CD14-positive monocyte (primary cell): ENCODE measurements at regions not wholly inside any gene's neighbourhood (a gene's known extent, or its start where the extent isn't known, plus 50 kb on each side); places are given as distances from the start of the nearest gene placed in this dataset.

Experiments used
- DNase-seq, 3 donors: peaks; one replicate each; pipeline ENCODE4 v3.0.0-alpha.2; 2011 to 2022
- H2AFZ ChIP-seq: 2 replicates; pipeline ENCODE4 v1.6.0; 2012; ENCODE audit warnings: mild to moderate bottlenecking, low read depth, low read length, inconsistent platforms; ENCODE audit not compliant: insufficient read depth, poor library complexity, severe bottlenecking
- H3K27ac ChIP-seq, 2 donors: 1 replicate in 1 of 2; 2 replicates in 1 of 2; pipeline ENCODE4 v1.5.1; 2012 to 2013; ENCODE audit warnings: low read length in 2 of 2, control low read depth in 1 of 2, inconsistent platforms in 1 of 2, low read depth in 1 of 2, mild to moderate bottlenecking in 1 of 2
- H3K27me3 ChIP-seq, 2 donors: one replicate each; pipeline versions ENCODE4 v1.6.0 to v1.6.1; 2011 to 2013; ENCODE audit warnings: low read length in 2 of 2; ENCODE audit not compliant: control insufficient read depth in 2 of 2, insufficient read depth in 2 of 2
- H3K36me3 ChIP-seq, 2 donors: replicated peaks in 1 of 2; 1 replicate in 1 of 2; 2 replicates in 1 of 2; pipeline versions ENCODE4 v1.5.1 to v1.6.1; 2012 to 2013; ENCODE audit warnings: low read length in 2 of 2, control low read depth in 1 of 2, inconsistent platforms in 1 of 2, mild to moderate bottlenecking in 1 of 2; ENCODE audit not compliant: insufficient read depth in 2 of 2, control insufficient read depth in 1 of 2
- H3K4me1 ChIP-seq, 2 donors: 1 replicate in 1 of 2; 2 replicates in 1 of 2; pipeline versions ENCODE4 v1.5.1 to v1.6.1; 2012 to 2013; ENCODE audit warnings: low read length in 2 of 2, control low read depth in 1 of 2, inconsistent platforms in 1 of 2, mild to moderate bottlenecking in 1 of 2, moderate library complexity in 1 of 2; ENCODE audit not compliant: insufficient read depth in 2 of 2, control insufficient read depth in 1 of 2
- H3K4me2 ChIP-seq: replicated peaks from 2 replicates; pipeline ENCODE3; 2012; ENCODE audit warnings: low read length, moderate library complexity, mild to moderate bottlenecking; ENCODE audit not compliant: poor library complexity, severe bottlenecking; ENCODE audit errors: extremely low read depth
- H3K4me3 ChIP-seq, 3 experiments: fragments of 200-600 bp in 1 of 3; sonication (generic) in 1 of 3; replicated peaks in 1 of 3; 1 replicate in 2 of 3; 2 replicates in 1 of 3; pipeline ENCODE4 v1.5.1; 2011 to 2013; ENCODE audit warnings: low read length in 3 of 3, mild to moderate bottlenecking in 3 of 3, control low read depth in 2 of 3, low read depth in 2 of 3, inconsistent platforms in 1 of 3, moderate library complexity in 1 of 3
- H3K79me2 ChIP-seq: 2 replicates; pipeline ENCODE4 v1.6.0; 2012; ENCODE audit warnings: mild to moderate bottlenecking, control low read depth, inconsistent platforms, low read length, moderate library complexity; ENCODE audit not compliant: insufficient read depth
- H3K9ac ChIP-seq: 2 replicates; pipeline ENCODE4 v1.6.0; 2017; ENCODE audit warnings: low read length, mild to moderate bottlenecking; ENCODE audit not compliant: insufficient read depth, poor library complexity, severe bottlenecking
- H3K9me3 ChIP-seq, 2 donors: replicated peaks in 1 of 2; 1 replicate in 1 of 2; 2 replicates in 1 of 2; pipeline versions ENCODE4 v1.5.1 to v1.6.1; 2012 to 2013; ENCODE audit warnings: low read length in 2 of 2, control low read depth in 1 of 2; ENCODE audit not compliant: control insufficient read depth in 1 of 2, insufficient read depth in 1 of 2
- H4K20me1 ChIP-seq: 2 replicates; pipeline ENCODE4 v1.6.0; 2012; ENCODE audit warnings: mild to moderate bottlenecking, low read length, control low read depth, moderate library complexity; ENCODE audit not compliant: insufficient read depth
- H3K27ac Mint-ChIP-seq, 7 donors: one replicate each; pipeline ENCODE4 v1.8.0; 2020; ENCODE audit warnings: mild to moderate bottlenecking in 7 of 7, mixed read lengths in 7 of 7, moderate library complexity in 6 of 7, inconsistent platforms in 2 of 7
- H3K27me3 Mint-ChIP-seq, 3 donors: one replicate each; pipeline ENCODE4 v1.8.0; 2021 to 2022; ENCODE audit warnings: low read depth in 3 of 3, mild to moderate bottlenecking in 3 of 3, mixed read lengths in 3 of 3, moderate library complexity in 3 of 3, inconsistent platforms in 1 of 3
- H3K36me3 Mint-ChIP-seq, 2 donors: one replicate each; pipeline ENCODE4 v1.8.0; 2020; ENCODE audit warnings: mixed read lengths in 2 of 2, inconsistent platforms in 1 of 2, mild to moderate bottlenecking in 1 of 2
- H3K4me1 Mint-ChIP-seq: one replicate; pipeline ENCODE4 v1.8.0; 2020; ENCODE audit warnings: mild to moderate bottlenecking, mixed read lengths
- H3K4me3 Mint-ChIP-seq, 2 donors: one replicate each; pipeline ENCODE4 v1.8.0; 2020; ENCODE audit warnings: mild to moderate bottlenecking in 2 of 2, mixed read lengths in 2 of 2, moderate library complexity in 1 of 2
- H3K9me3 Mint-ChIP-seq, 7 donors: one replicate each; pipeline ENCODE4 v1.8.0; 2020 to 2022; ENCODE audit warnings: mixed read lengths in 7 of 7, mild to moderate bottlenecking in 6 of 7, moderate library complexity in 6 of 7, inconsistent platforms in 2 of 7
- CTCF ChIP-seq: fragments of 200-600 bp; IDR thresholded peaks from one replicate; pipeline ENCODE4 v1.8.0; 2022; ENCODE audit warnings: antibody characterized with exemption, mild to moderate bottlenecking
- WGBS: methylation state at CpG from one replicate; pipeline ENCODE4 v1.1.5; 2013; ENCODE audit warnings: missing lambda C conversion rate; ENCODE audit not compliant: insufficient coverage; 5-methylcytosine and 5-hydroxymethylcytosine counted together
- intact Hi-C, 2 donors: fragments of 100-400 bp; cut with micrococcal nuclease; formaldehyde crosslinking; loops; one replicate each; pipeline versions ENCODE4 v1.15.0 to v1.15.1; 2023

- intact Hi-C loops: no loop called here
- no peak overlapping the region for H3K4me3 ChIP-seq
- no peaks in the 10 kb centered on the region for H3K27me3 Mint-ChIP-seq
- no peaks in the 10 kb centered on the region for H3K4me1 Mint-ChIP-seq
- H3K9ac ChIP-seq: no peak overlapping the region
- WGBS: no CpG with 5 or more reads among the region's 4 CpGs
- H3K4me2 ChIP-seq: no peak overlapping the region
- no peak overlapping the region for H3K4me3 Mint-ChIP-seq
- no peak for DNase-seq
- peaks cover 0 to 5% of the 10 kb centered on the region in 2 donors for H3K9me3 ChIP-seq
- H3K9me3 Mint-ChIP-seq: peaks cover 0 to 28% (median 4%) of the 10 kb centered on the region in 7 donors
- no peaks in the 10 kb centered on the region for H4K20me1 ChIP-seq
- no peak overlapping the region for H2AFZ ChIP-seq
- no peaks in the 10 kb centered on the region for H3K4me1 ChIP-seq
- no peaks in the 10 kb centered on the region for H3K79me2 ChIP-seq
- TF ChIP-seq CTCF: no peak
- no peaks in the 10 kb centered on the region for H3K36me3 Mint-ChIP-seq
- no peaks in the 10 kb centered on the region for H3K27me3 ChIP-seq
- no peak overlapping the region for H3K27ac Mint-ChIP-seq
- no peaks in the 10 kb centered on the region for H3K36me3 ChIP-seq
- no peak overlapping the region for H3K27ac ChIP-seq
Measured at GRCh38 chr16:80007231-80007630, 406.7 kb upstream of the MAF start.

DNA sequence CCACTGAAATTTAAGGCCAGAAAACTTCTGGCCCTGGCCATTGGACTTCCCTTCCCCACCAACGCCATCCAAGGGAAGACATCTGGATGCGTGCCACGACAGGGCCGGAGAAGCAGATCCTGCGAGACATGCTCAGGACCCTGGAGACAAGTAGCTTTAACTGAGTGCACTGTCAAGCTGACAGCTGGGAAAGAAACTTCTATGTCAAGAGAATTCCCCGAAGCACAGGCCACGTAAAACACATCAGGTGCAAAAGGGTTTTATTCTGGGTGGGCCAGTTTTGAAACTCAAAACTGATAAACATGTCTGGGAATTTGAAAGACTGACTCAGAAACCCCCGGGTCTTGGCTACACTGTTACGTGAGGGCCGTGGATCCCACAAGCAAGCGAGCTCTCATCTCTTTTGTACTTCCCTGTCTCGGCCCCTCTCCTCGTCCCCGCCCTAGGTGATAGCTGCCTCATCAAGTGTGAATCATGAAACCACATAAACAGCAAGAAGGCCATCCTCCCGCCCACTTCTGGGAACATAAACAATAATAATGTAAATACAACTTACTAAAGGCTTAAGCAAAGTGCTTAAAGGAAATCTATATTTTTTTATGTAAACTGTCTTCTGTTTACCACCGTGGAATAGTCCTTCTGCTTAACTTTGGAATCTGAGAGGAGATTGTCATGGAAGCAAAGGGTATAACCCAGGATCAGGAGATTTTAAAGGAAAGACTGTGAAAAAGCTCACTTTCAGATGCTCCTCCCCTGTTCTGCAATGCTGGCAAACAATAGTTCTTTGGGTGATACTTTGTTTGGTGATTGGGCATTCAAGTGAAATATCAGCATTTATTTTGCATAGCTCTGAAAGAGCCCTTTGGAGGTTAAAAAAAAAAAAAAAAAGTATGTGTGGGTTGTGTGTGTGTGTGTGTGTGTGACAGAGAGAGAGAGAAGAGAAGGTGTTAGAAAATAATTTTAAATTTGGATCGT is 406.0 kb upstream of the MAF start:
- H3K4me3 Mint-ChIP-seq: no peak overlapping the region
- Histone ChIP-seq H4K20me1 (no peaks in the 10 kb centered on the region), H3K4me3 (no peak overlapping the region), H3K36me3 (no peaks in the 10 kb centered on the region), H3K4me2 (no peak overlapping the region), H3K27ac (no peak overlapping the region), H3K9me3 (peaks cover 0 to 5% of the 10 kb centered on the region in 2 donors), H3K4me1 (no peaks in the 10 kb centered on the region), H3K27me3 (no peaks in the 10 kb centered on the region), H3K79me2 (no peaks in the 10 kb centered on the region), H2AFZ (no peak overlapping the region), H3K9ac (no peak overlapping the region)
- no peaks in the 10 kb centered on the region for H3K4me1 Mint-ChIP-seq
- H3K36me3 Mint-ChIP-seq: no peaks in the 10 kb centered on the region
- peaks cover 0 to 27% (median 4%) of the 10 kb centered on the region in 7 donors for H3K9me3 Mint-ChIP-seq
- H3K27me3 Mint-ChIP-seq: no peaks in the 10 kb centered on the region
- H3K27ac Mint-ChIP-seq: no peak overlapping the region
- intact Hi-C loops: no loop called here
- no peak for TF ChIP-seq CTCF
- DNase-seq: no peak
- WGBS: 98% methylated on average over 9 of the region's 17 CpGs
